Esophagus muscularis mucosa (tissue), 4 donors: ENCODE measurements at regions not wholly inside any gene's neighbourhood (a gene's known extent, or its start where the extent isn't known, plus 50 kb on each side); places are given as distances from the start of the nearest gene placed in this dataset.

Experiments
- DNase-seq: peaks from one replicate; pipeline ENCODE4 v3.0.0-alpha.2; 2017; ENCODE audit errors: extremely low spot score
- H3K27ac ChIP-seq, 4 donors: fragments of 200-600 bp; sonication (generic); replicated peaks in 1 of 4; 1 replicate in 3 of 4; 2 replicates in 1 of 4; pipeline ENCODE4 v1.5.1; 2016 to 2019; ENCODE audit warnings: mild to moderate bottlenecking in 1 of 4
- H3K27me3 ChIP-seq, 4 donors: fragments of 200-600 bp; sonication (generic); one replicate each; pipeline versions ENCODE4 v1.5.1 to v1.6.0; 2016 to 2019
- H3K36me3 ChIP-seq, 4 donors: fragments of 200-600 bp; sonication (generic); one replicate each; pipeline ENCODE4 v1.5.1; 2016 to 2019
- H3K4me1 ChIP-seq, 4 donors: fragments of 200-600 bp; sonication (generic); one replicate each; pipeline ENCODE4 v1.5.1; 2016 to 2019
- H3K4me3 ChIP-seq, 4 donors: fragments of 200-600 bp; sonication (generic); 1 replicate in 2 of 4; 2 replicates in 2 of 4; pipeline ENCODE4 v1.5.1; 2016 to 2019; ENCODE audit warnings: mild to moderate bottlenecking in 4 of 4, moderate library complexity in 1 of 4
- H3K9me3 ChIP-seq, 4 donors: fragments of 200-600 bp; sonication (generic); 1 replicate in 3 of 4; 2 replicates in 1 of 4; pipeline ENCODE4 v1.5.1; 2016 to 2019
- CTCF ChIP-seq, 3 experiments: fragments of 200-600 bp in 2 of 3; fragments of 450-650 bp in 1 of 3; sonication (generic) in 2 of 3; IDR thresholded peaks; one replicate each; pipeline ENCODE4 v1.5.1; 2017 to 2019; ENCODE audit warnings: antibody characterized with exemption in 3 of 3, mild to moderate bottlenecking in 2 of 3, moderate library complexity in 1 of 3
- EP300 ChIP-seq: sonication (generic); formaldehyde crosslinking; IDR thresholded peaks from one replicate; pipeline ENCODE4 v1.6.1; 2017; ENCODE audit warnings: antibody characterized with exemption
- POLR2A ChIP-seq: fragments of 450-650 bp; IDR thresholded peaks from one replicate; pipeline ENCODE4 v1.6.1; 2017; ENCODE audit warnings: antibody characterized with exemption, moderate library complexity, mild to moderate bottlenecking, low read depth
- POLR2AphosphoS5 ChIP-seq, 2 donors: sonication (generic); formaldehyde crosslinking; IDR thresholded peaks; one replicate each; pipeline ENCODE4 v1.6.1; 2017; ENCODE audit warnings: antibody characterized with exemption in 2 of 2
- WGBS: methylation state at CpG from one replicate; pipeline ENCODE4 v1.1.5; 2018; 5-methylcytosine and 5-hydroxymethylcytosine counted together
- intact Hi-C: fragments of 100-400 bp; cut with DNase I; formaldehyde crosslinking; loops from one replicate; pipeline ENCODE4 v1.15.1; 2023

GRCh38 chr18:33959609-33960008 is 265.1 kb downstream of the NOL4 start:
- Histone ChIP-seq H3K9me3 (no peaks in the 10 kb centered on the region), H3K27me3 (no peaks in the 10 kb centered on the region), H3K4me3 (no peak overlapping the region), H3K27ac (no peak overlapping the region), H3K4me1 (no peaks in the 10 kb centered on the region), H3K36me3 (no peaks in the 10 kb centered on the region)
- intact Hi-C loops: no loop called here
- no peak for TF ChIP-seq POLR2AphosphoS5 (IDR thresholded peaks at IDR 0.05)
- TF ChIP-seq CTCF (IDR thresholded peaks at IDR 0.05): no peak
- TF ChIP-seq POLR2A: no peak
- no peak for TF ChIP-seq EP300
- no peak for DNase-seq
- WGBS: 62% methylated on average over 2 of the region's 2 CpGs

GRCh38 chr18:33957707-33958106 is 267.0 kb downstream of the NOL4 start:
- no peaks in the 10 kb centered on the region for H3K36me3 ChIP-seq
- no peak for TF ChIP-seq EP300
- TF ChIP-seq POLR2A: no peak
- no peak for TF ChIP-seq POLR2AphosphoS5 (IDR thresholded peaks at IDR 0.05)
- TF ChIP-seq CTCF (IDR thresholded peaks at IDR 0.05): no peak
- no peak for DNase-seq
- H3K4me1 ChIP-seq: no peaks in the 10 kb centered on the region
- no peaks in the 10 kb centered on the region for H3K9me3 ChIP-seq
- no peak overlapping the region for H3K4me3 ChIP-seq
- H3K27ac ChIP-seq: no peak overlapping the region
- WGBS: 77% methylated on average over 5 of the region's 5 CpGs
- intact Hi-C loops: no loop called here
- no peaks in the 10 kb centered on the region for H3K27me3 ChIP-seq

- no peak overlapping the region for H3K4me3 ChIP-seq
- no peaks in the 10 kb centered on the region for H3K4me1 ChIP-seq
- no peaks in the 10 kb centered on the region for H3K9me3 ChIP-seq
- no peak overlapping the region for H3K27ac ChIP-seq
- intact Hi-C loops: no loop called here
- DNase-seq: no peak
- H3K36me3 ChIP-seq: no peaks in the 10 kb centered on the region
- no peaks in the 10 kb centered on the region for H3K27me3 ChIP-seq
- WGBS: 80% methylated on average over 1 of the region's 1 CpG
- TF ChIP-seq POLR2AphosphoS5 (IDR thresholded peaks at IDR 0.05) (no peak), CTCF (IDR thresholded peaks at IDR 0.05) (no peak), POLR2A (no peak), EP300 (no peak)
Observed at GRCh38 chr18:33951031-33951430, 273.7 kb downstream of the NOL4 start.

- Histone ChIP-seq H3K27me3 (no peaks in the 10 kb centered on the region), H3K27ac (no peak overlapping the region), H3K4me1 (no peaks in the 10 kb centered on the region), H3K9me3 (no peaks in the 10 kb centered on the region), H3K36me3 (no peaks in the 10 kb centered on the region), H3K4me3 (no peak overlapping the region)
- TF ChIP-seq CTCF (IDR thresholded peaks at IDR 0.05): no peak
- TF ChIP-seq POLR2A: no peak
- no peak for TF ChIP-seq POLR2AphosphoS5 (IDR thresholded peaks at IDR 0.05)
- no peak for TF ChIP-seq EP300
- intact Hi-C loops: no loop called here
- DNase-seq: no peak
- WGBS: 83% methylated on average over 1 of the region's 1 CpG
Observed at GRCh38 chr18:33946336-33946735, 278.4 kb downstream of the NOL4 start.

GRCh38 chr18:33944493-33944892 is 280.2 kb downstream of the NOL4 start:
- intact Hi-C loops: no loop called here
- H3K36me3 ChIP-seq: no peaks in the 10 kb centered on the region
- H3K27ac ChIP-seq: no peak overlapping the region
- no peaks in the 10 kb centered on the region for H3K9me3 ChIP-seq
- H3K4me1 ChIP-seq: no peaks in the 10 kb centered on the region
- no peak overlapping the region for H3K4me3 ChIP-seq
- TF ChIP-seq EP300 (no peak), CTCF (IDR thresholded peaks at IDR 0.05) (no peak), POLR2A (no peak), POLR2AphosphoS5 (IDR thresholded peaks at IDR 0.05) (no peak)
- no peaks in the 10 kb centered on the region for H3K27me3 ChIP-seq
- no peak for DNase-seq
